Spleen (tissue), 7 donors: ENCODE measurements at regions not wholly inside any gene's neighbourhood (a gene's known extent, or its start where the extent isn't known, plus 50 kb on each side); places are given as distances from the start of the nearest gene placed in this dataset.

Experiments
- POLR2A ChIP-seq, 3 donors: fragments of 450-650 bp; IDR thresholded peaks; one replicate each; pipeline ENCODE4 v1.5.1; 2017; ENCODE audit warnings: antibody characterized with exemption in 3 of 3, mild to moderate bottlenecking in 1 of 3
- TF ChIP-seq, protein P1 (sequence below), 11 experiments: fragments of 200-600 bp in 7 of 11; fragments of 450-650 bp in 4 of 11; sonication (generic) in 4 of 11; IDR thresholded peaks in 8 of 11; conservative IDR thresholded peaks in 3 of 11; 1 replicate in 7 of 11; 2 replicates in 4 of 11; pipeline versions ENCODE4 v1.4.0 to v1.8.0; 2016 to 2021; ENCODE audit warnings: antibody characterized with exemption in 11 of 11, inconsistent platforms in 4 of 11, mild to moderate bottlenecking in 1 of 11
- donor health status: DM: no; HTN: no; CAD: no; lungs with moderate emphysema.
- donor health status: DM: no; HTN: no; CAD: no.
- donor health status: DM: no; HTN: no; CAD: no.

DNA sequence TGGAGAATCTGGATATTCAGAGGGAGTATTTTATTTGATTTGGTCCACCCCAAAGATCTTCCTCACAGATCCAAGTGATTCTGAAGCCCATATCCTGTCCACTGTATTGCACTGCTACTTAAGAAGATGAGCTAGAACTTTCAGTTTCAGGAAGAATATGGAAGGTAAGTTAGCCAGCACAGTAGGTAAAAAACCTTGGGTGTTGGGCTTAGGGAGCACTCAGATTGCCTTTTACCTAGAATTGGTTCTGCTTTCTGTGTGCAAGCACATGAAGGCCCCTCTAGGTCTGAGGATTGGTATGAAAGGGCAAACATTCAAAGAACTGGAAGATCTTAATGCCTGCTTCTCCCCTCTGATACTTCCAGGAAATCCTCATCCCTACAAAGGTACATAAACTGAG lies 146.7 kb upstream of the COL1A2 start:
- TF ChIP-seq POLR2A (IDR thresholded peaks at IDR 0.05), result no peak
- TF ChIP-seq, protein P1, sequence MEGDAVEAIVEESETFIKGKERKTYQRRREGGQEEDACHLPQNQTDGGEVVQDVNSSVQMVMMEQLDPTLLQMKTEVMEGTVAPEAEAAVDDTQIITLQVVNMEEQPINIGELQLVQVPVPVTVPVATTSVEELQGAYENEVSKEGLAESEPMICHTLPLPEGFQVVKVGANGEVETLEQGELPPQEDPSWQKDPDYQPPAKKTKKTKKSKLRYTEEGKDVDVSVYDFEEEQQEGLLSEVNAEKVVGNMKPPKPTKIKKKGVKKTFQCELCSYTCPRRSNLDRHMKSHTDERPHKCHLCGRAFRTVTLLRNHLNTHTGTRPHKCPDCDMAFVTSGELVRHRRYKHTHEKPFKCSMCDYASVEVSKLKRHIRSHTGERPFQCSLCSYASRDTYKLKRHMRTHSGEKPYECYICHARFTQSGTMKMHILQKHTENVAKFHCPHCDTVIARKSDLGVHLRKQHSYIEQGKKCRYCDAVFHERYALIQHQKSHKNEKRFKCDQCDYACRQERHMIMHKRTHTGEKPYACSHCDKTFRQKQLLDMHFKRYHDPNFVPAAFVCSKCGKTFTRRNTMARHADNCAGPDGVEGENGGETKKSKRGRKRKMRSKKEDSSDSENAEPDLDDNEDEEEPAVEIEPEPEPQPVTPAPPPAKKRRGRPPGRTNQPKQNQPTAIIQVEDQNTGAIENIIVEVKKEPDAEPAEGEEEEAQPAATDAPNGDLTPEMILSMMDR (IDR thresholded peaks at IDR 0.05 in 8 of 11, conservative IDR thresholded peaks at IDR 0.05 in 3 of 11), result no peak
